NCI-H774 (cell line): ENCODE measurements at regions not wholly inside any gene's neighbourhood (a gene's known extent, or its start where the extent isn't known, plus 50 kb on each side); places are given as distances from the start of the nearest gene placed in this dataset.
"Not testable (repeated sequence)": the region's sequence is repeated elsewhere in the genome, so short reads cannot be mapped to it uniquely, and the experiment has no call there.

Experiments used
- DNase-seq: peaks from one replicate; lab custom pipeline; 2025; lab: John Stamatoyannopoulos, UW

GRCh38 chr1:229710746-229711145 lies 84.7 kb downstream of the URB2 start:
- no peak for DNase-seq

- DNase-seq: no peak
Measured at GRCh38 chr1:229714306-229714705, 88.3 kb downstream of the URB2 start.

GRCh38 chr1:229714964-229715603 lies 89.0 kb downstream of the URB2 start:
- no peak for DNase-seq

- DNase-seq: no peak
Measured at GRCh38 chr1:229716069-229716468, 90.0 kb downstream of the URB2 start.

DNA sequence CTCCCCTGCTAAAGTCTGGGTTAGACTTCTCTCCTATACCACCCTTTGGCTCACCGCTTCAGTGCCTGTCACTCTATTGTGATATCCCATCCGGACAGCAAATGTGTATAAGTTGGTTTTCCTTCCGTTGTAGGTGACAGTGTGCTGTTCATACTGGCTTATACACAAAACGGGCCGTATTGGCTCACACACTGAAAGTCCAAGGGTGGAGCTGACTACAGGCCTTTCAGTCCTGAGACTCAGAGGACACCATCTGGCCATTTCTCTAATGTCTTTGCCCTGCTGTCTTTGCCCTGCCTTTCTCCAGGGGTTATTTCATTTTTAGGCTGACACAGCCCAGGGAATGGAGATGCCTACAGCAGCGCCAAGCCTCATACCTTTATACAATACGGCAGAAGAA lies 90.7 kb downstream of the URB2 start:
- DNase-seq: no peak

DNA sequence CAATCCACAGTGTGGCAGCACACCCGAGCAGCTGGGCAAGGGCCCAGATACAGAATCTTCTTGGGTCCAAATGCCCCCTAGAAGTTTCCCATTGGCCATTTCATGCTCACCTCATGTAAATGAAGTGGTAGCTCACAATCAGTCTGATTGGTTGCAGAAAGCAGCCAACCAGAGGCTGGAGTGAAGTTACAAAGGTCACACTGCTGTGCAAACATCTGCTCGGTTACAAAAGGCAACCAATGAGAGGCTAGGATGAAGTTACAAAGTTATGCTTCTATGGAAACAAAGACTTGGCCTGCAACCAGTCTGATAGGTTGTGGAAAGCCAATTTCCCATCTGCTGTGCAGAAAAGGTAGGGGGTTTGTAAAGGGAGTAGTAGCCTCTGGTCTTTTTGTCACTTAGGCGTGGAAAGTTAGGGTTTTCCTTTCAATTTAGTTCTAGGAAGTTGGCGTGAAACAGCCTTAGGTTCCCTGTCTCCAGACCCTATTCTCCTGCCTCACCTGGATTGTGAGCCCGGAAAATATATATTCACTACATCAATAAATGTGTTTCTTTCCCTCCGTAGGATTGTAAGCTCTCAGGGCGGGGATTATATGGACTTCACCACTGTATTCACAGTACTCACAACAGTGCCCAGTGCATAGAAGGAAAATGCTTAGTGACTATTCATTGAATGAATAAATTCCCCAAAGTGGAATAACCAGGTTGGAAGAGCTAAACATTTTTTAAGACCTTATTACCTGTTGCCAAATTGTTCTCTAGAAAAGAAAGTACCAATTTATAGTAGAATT lies 91.9 kb downstream of the URB2 start:
- no peak for DNase-seq

- no peak for DNase-seq
Measured at GRCh38 chr1:229726061-229726460, 100.0 kb downstream of the URB2 start.

GRCh38 chr1:229729916-229730315 lies 103.9 kb downstream of the URB2 start:
- no peak for DNase-seq

GRCh38 chr1:229730573-229730972 lies 104.5 kb downstream of the URB2 start:
- no peak for DNase-seq

DNA sequence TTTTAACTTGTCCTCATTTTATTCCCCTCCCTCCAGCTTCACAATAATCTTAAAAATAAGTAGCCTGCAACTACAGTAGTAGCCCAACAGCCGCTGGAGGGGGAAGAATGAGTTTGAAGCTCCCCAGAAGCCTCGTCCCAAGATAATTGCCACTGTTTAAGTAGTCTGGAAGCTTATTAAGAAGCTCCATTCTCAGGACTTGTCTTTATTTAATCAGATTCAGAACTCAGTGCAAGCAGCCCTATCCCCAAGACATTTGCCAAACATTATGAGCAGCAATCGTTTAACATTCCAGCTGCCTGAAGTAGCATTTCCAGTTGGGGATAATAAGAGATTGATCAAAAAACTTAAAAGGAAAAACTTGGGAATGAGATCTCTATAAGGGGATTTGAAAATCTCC lies 106.0 kb downstream of the URB2 start:
- DNase-seq: no peak

DNA sequence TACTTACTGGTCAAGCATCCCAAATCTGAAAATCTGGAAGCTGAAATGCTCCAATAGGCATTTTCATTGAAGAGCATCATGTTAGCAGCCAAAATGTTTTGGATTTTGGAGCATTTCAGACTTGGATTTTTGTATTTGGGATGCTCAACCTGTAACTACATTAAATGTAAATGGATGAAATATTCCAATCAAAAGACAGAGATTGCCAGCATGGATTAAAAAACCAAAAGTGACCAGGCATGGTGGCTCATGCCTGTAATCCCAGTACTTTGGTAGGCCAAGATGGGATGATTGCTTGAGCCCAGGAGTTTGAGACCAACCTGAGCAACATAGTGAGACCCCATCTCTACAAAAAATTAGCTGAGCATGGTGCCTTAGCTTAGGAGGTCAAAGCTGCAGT lies 110.3 kb downstream of the URB2 start:
- no peak for DNase-seq

DNA sequence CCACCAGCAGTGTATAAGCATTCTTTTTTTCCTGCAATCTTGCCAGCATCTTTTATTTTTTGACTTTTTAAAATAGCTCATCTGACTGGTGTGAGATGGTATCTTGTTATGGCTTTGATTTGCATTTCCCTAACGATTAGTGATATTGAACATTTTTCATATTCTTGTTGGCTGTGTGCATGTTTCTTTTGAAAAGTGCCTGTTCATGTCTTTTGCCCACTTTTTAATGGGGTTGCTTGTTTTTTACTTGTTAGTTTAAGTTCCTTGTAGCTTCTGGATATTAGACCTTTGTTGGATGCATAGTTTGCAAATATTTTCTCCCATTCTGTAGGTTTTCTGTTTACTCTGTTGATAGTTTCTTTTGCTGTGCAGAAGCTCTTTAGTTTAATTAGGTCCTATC lies 116.6 kb downstream of the URB2 start:
- DNase-seq: not testable (repeated sequence)

DNA sequence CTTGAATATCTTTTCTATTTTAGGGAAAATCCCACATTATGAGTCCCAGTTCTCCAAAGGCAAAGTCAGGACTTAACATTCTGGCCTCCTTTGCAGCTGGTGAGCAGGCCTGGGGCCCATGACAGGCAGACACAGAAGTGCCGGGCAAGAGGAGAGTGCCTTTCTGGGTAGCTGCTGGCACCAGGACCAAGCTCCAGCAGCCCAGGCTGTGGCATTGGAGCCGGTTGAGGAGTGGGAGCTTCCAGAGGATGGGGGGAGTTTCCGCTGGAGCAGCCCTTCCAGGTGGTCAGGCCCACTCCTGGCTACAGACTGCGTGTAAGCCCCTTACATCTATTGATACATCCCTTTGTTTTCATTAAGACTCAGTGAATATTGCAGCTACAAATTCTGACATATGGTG lies 123.9 kb downstream of the URB2 start:
- no peak for DNase-seq

- DNase-seq: no peak
Measured at GRCh38 chr1:229751610-229752009, 125.6 kb downstream of the URB2 start.

- no peak for DNase-seq
Measured at GRCh38 chr1:229752679-229753078, 126.6 kb downstream of the URB2 start.

GRCh38 chr1:229753764-229754551 lies 127.9 kb downstream of the URB2 start:
- peak; percentile 34 for DNase-seq

- no peak for DNase-seq
Measured at GRCh38 chr1:229756666-229757065, 130.6 kb downstream of the URB2 start.

GRCh38 chr1:229757226-229757625 lies 131.2 kb downstream of the URB2 start:
- no peak for DNase-seq

DNA sequence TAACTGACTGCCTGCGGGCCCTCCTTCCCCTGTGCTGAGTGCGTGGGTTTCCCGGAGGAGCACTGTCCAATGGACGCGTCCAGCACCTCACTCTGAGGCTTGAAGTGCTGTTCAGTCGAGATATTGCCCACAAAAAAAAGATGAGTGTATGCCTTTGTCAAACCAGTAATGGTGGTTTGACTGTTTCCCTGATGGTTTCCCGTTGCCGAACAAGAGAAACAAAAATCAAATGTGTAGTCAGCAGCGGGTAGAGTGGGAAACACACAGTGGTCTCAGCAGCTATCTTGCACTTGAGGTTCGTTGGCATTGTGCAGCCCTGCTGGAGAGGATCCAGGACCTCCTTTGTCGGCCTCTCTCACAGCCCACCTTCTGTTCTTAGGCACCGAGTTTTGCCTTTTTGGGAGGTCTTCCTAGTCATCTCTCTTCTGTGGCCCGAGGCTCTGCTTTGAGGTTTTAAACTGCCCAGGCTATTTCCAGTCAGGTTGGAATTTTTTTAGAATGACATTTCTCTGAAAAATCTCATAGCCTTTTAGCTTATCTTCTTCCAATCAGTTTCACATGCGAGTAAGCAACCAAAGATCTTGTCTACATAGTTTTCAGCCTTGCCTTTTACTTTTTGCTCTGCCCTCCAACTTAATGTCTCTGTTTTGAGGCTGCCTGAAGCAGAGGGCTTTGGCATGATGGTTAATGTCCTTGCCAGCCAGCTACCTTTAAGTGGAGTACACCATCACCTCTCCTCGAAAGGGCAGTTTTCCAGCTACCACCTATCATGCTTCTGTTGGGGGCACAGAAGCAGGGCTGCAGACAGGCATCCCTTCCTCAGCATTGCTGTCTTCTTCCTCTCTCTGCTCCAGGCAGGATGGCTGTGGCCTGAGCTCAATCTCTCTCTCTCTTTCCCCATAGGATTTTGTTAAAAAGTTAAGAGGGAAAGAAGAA lies 132.3 kb downstream of the URB2 start:
- DNase-seq: no peak

- DNase-seq: no peak
Measured at GRCh38 chr1:229759037-229759435, 133.0 kb downstream of the URB2 start.

DNA sequence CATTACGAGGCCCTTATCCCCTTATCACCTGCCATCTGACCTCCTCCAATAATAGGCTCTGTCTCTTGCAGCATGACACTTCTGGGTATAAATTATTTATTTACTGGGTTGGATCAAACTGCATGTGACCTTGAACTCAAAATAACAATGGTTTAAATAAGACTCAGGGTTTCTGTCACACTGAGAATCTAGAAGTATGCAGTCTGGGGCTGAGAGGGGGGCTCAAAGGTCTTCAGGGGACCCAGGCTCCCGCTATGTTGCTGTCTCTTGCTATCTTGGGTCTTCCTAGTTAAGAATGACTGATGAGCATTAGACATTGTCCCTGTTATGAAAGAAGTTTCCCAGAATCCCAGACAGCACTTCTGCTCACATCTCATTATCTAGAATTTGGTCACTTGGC lies 133.5 kb downstream of the URB2 start:
- DNase-seq: no peak

- no peak for DNase-seq
Measured at GRCh38 chr1:229760478-229760996, 134.5 kb downstream of the URB2 start.
